MM.1S (cell line): ENCODE measurements at regions not wholly inside any gene's neighbourhood (a gene's known extent, or its start where the extent isn't known, plus 50 kb on each side); places are given as distances from the start of the nearest gene placed in this dataset.

Experiments used
- DNase-seq: peaks from one replicate; pipeline ENCODE4 v3.0.0-alpha.2; 2015
- H2AFZ ChIP-seq: fragments of 300-600 bp; sonication (generic); 2 replicates; pipeline ENCODE4 v1.6.0; 2016; ENCODE audit warnings: antibody characterized with exemption, low read length
- H3F3A ChIP-seq: fragments of 300-600 bp; sonication (generic); 2 replicates; pipeline ENCODE4 v1.6.1; 2016; ENCODE audit warnings: mild to moderate bottlenecking, antibody characterized with exemption, low read length, moderate library complexity, mixed read lengths; ENCODE audit not compliant: insufficient read depth
- H3K27ac ChIP-seq: fragments of 300-600 bp; sonication (generic); 2 replicates; pipeline ENCODE4 v1.5.1; 2016; ENCODE audit warnings: mild to moderate bottlenecking, low read length
- H3K27me3 ChIP-seq: fragments of 300-600 bp; sonication (generic); replicated peaks from 2 replicates; pipeline ENCODE4 v1.6.0; 2016; ENCODE audit warnings: low read length; ENCODE audit not compliant: insufficient read depth
- H3K36me3 ChIP-seq: fragments of 300-600 bp; sonication (generic); replicated peaks from 2 replicates; pipeline ENCODE4 v1.6.1; 2016; ENCODE audit warnings: mild to moderate bottlenecking, low read length, mixed read lengths; ENCODE audit not compliant: insufficient read depth
- H3K4me1 ChIP-seq: fragments of 300-600 bp; sonication (generic); 2 replicates; pipeline ENCODE4 v1.6.1; 2016; ENCODE audit warnings: low read length, mixed read lengths
- H3K4me2 ChIP-seq: fragments of 300-600 bp; sonication (generic); 2 replicates; pipeline ENCODE4 v1.6.0; 2016; ENCODE audit warnings: low read depth, low read length
- H3K4me3 ChIP-seq: fragments of 300-600 bp; sonication (generic); 2 replicates; pipeline ENCODE4 v1.5.1; 2016; ENCODE audit warnings: low read length, mixed read lengths
- H3K79me2 ChIP-seq: fragments of 300-600 bp; sonication (generic); 2 replicates; pipeline ENCODE4 v1.6.1; 2016; ENCODE audit warnings: mixed run types, low read length, mixed read lengths
- H3K9ac ChIP-seq: fragments of 300-600 bp; sonication (generic); 2 replicates; pipeline ENCODE4 v1.6.1; 2016; ENCODE audit warnings: low read length, mixed read lengths
- H3K9me2 ChIP-seq: fragments of 300-600 bp; sonication (generic); replicated peaks from 2 replicates; pipeline ENCODE4 v1.6.1; 2016; ENCODE audit warnings: mild to moderate bottlenecking, low read length, mixed read lengths; ENCODE audit not compliant: insufficient read depth
- H3K9me3 ChIP-seq: fragments of 300-600 bp; sonication (generic); replicated peaks from 2 replicates; pipeline ENCODE4 v1.6.1; 2016; ENCODE audit warnings: mild to moderate bottlenecking, low read length, mixed read lengths; ENCODE audit not compliant: insufficient read depth
- H4K20me1 ChIP-seq: fragments of 300-600 bp; sonication (generic); 2 replicates; pipeline ENCODE4 v1.6.1; 2016; ENCODE audit warnings: mild to moderate bottlenecking, low read length, moderate library complexity, mixed read lengths; ENCODE audit not compliant: insufficient read depth
- CTCF ChIP-seq: fragments of 300-600 bp; sonication (generic); IDR thresholded peaks from 2 replicates; pipeline ENCODE4 v1.5.1; 2016; ENCODE audit warnings: antibody characterized with exemption, low read length, mixed read lengths
- EZH2 ChIP-seq: fragments of 300-600 bp; sonication (generic); optimal IDR thresholded peaks from 2 replicates; pipeline ENCODE3; 2017; ENCODE audit warnings: low read depth, mild to moderate bottlenecking, antibody characterized with exemption, low read length, mixed read lengths
- EZH2phosphoT487 ChIP-seq: fragments of 300-600 bp; sonication (generic); IDR thresholded peaks from 2 replicates; pipeline ENCODE4 v1.6.1; 2018; ENCODE audit warnings: antibody characterized with exemption, low read length

DNA sequence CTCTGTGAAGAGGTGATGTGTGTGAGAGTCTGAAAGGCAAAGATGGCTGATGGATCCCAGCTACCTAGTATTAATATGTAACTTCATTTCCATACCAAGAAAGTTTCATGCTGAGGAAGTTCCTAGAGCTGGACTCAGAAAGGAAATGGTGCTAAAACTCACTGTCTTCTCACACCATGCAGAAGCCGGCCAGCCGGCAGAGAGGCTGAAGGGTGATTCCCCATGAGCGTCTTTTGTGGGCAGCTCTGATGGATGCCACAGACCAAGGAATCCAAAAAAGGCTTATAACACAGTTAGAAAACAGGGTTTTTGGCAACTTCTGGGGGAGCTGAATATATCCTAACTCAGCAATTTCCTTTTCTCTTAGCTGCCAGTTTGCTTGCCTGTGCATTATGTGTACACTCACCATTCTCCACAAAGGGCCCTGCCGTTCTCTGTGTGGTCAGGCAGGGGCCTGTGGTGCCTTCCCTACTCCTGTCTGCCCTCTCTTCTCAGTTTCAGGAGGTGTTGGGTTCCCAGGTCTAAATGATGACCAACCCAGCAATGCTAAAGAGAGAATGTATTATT is 289.4 kb downstream of the MTX2 start:
- Histone ChIP-seq H3K4me3 (peak overlapping the region; percentile 1; the same call in 1 of the 2 replicates), H3K36me3 (no peaks in the 10 kb centered on the region), H3F3A (peaks cover 13% of the 10 kb centered on the region), H2AFZ (peak overlapping the region; percentile 37; the same call in 1 of the 2 replicates), H4K20me1 (no peaks in the 10 kb centered on the region), H3K9me2 (no peaks in the 10 kb centered on the region), H3K9me3 (no peaks in the 10 kb centered on the region), H3K4me1 (peaks cover 16% of the 10 kb centered on the region), H3K9ac (no peak overlapping the region), H3K27me3 (no peaks in the 10 kb centered on the region), H3K79me2 (no peaks in the 10 kb centered on the region), H3K4me2 (peak overlapping the region; percentile 43; the same call in 1 of the 2 replicates), H3K27ac (peak overlapping the region; percentile 39; the same call in 1 of the 2 replicates)
- no peak for TF ChIP-seq EZH2phosphoT487
- TF ChIP-seq CTCF = no peak
- TF ChIP-seq EZH2 = no peak
- peak; percentile 90 for DNase-seq

DNA sequence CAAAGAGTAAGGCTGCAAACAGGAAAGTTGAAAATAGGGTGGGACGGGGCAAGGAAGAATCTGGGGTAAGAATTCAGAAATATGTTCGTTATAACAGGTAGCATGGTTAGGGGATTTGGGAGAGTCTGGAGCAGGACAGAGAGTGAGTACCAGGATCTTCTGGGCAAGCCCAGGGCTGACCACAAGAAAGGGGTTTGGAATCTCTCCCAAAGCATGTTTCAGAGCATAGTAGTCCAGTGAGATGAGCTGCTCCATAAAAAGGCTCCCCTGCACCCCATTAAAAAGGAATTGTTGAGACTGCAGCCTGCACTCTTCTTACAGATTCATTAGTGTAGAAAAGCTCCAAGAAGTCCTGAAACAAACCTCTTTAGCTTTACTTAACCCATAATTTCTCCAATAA is 291.1 kb downstream of the MTX2 start:
- Histone ChIP-seq H3K9me3 (no peaks in the 10 kb centered on the region), H3K4me3 (no peak overlapping the region), H3K4me1 (peaks cover 16% of the 10 kb centered on the region), H3K9ac (no peak overlapping the region), H3K4me2 (no peak overlapping the region), H3K36me3 (no peaks in the 10 kb centered on the region), H3K9me2 (no peaks in the 10 kb centered on the region), H3K79me2 (no peaks in the 10 kb centered on the region), H3K27me3 (no peaks in the 10 kb centered on the region), H4K20me1 (no peaks in the 10 kb centered on the region), H3K27ac (no peak overlapping the region), H2AFZ (no peak overlapping the region), H3F3A (peaks cover 13% of the 10 kb centered on the region)
- no peak for DNase-seq
- TF ChIP-seq EZH2phosphoT487 = no peak
- no peak for TF ChIP-seq EZH2
- TF ChIP-seq CTCF = no peak

- Histone ChIP-seq H3K9me2 (no peaks in the 10 kb centered on the region), H3K27me3 (no peaks in the 10 kb centered on the region), H3K9ac (no peak overlapping the region), H2AFZ (no peak overlapping the region), H3F3A (peaks cover 13% of the 10 kb centered on the region), H3K4me2 (no peak overlapping the region), H3K79me2 (no peaks in the 10 kb centered on the region), H3K9me3 (no peaks in the 10 kb centered on the region), H3K36me3 (no peaks in the 10 kb centered on the region), H3K4me3 (no peak overlapping the region), H3K4me1 (peaks cover 16% of the 10 kb centered on the region), H3K27ac (no peak overlapping the region), H4K20me1 (no peaks in the 10 kb centered on the region)
- no peak for TF ChIP-seq CTCF
- no peak for TF ChIP-seq EZH2phosphoT487
- no peak for TF ChIP-seq EZH2
- no peak for DNase-seq
Measured at GRCh38 chr2:176561706-176562105, 292.5 kb downstream of the MTX2 start.
